Choroid plexus epithelial cell (primary cell): ENCODE measurements at regions not wholly inside any gene's neighbourhood (a gene's known extent, or its start where the extent isn't known, plus 50 kb on each side); places are given as distances from the start of the nearest gene placed in this dataset.

ENCODE experiments used
- DNase-seq: peaks from one replicate; pipeline ENCODE4 v3.0.0-alpha.2; 2010; ENCODE audit warnings: low read depth
- H3K4me3 ChIP-seq: 2 replicates; pipeline ENCODE4 v1.5.1; 2011; ENCODE audit warnings: low read depth, mild to moderate bottlenecking, control low read depth, low read length, moderate library complexity
- TF ChIP-seq, protein P1 (sequence below): conservative IDR thresholded peaks from 2 replicates; pipeline ENCODE4 v1.5.1; 2011; ENCODE audit warnings: low read depth, mild to moderate bottlenecking, control low read depth, inconsistent platforms, low read length, moderate library complexity

DNA sequence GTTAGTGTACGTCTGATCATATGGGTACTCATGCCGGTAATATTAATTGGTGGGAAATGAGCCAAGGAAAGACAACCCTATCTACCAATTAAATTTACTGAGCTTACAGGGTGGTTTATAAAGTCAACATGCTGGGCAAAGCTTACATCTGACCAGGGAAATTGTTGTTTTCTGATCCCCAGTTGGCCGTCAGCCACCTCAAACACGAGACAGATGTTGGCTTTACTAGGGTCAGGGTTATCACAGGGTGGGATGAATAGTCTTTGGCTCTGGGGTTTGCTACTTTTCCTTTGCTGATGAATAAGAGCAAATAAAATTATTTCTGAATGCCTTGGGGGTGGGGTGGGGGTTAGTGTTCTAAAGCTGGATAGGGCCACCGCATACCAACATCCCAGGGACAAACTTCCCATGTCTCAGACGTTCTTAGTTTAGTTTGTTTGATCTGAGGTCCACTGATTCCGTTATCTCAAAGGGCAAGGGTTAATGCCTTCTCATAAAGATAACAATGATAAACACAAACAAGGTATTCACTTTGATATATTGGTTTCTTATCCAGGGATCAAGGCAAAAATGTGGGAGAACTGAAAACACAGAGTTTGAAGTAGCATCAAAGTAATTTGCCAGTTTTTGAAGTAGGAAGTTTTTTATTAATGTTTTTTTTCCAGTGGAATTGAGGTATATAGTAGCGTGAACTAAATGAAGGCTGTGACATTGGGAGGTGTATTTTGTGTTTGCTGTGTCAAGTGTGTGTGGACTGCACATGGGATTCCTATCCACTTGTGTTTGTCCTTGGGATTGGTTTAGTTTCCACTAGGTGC lies 109.1 kb upstream of the RPS23 start:
- peak; percentile 87 for DNase-seq
- TF ChIP-seq, protein P1, sequence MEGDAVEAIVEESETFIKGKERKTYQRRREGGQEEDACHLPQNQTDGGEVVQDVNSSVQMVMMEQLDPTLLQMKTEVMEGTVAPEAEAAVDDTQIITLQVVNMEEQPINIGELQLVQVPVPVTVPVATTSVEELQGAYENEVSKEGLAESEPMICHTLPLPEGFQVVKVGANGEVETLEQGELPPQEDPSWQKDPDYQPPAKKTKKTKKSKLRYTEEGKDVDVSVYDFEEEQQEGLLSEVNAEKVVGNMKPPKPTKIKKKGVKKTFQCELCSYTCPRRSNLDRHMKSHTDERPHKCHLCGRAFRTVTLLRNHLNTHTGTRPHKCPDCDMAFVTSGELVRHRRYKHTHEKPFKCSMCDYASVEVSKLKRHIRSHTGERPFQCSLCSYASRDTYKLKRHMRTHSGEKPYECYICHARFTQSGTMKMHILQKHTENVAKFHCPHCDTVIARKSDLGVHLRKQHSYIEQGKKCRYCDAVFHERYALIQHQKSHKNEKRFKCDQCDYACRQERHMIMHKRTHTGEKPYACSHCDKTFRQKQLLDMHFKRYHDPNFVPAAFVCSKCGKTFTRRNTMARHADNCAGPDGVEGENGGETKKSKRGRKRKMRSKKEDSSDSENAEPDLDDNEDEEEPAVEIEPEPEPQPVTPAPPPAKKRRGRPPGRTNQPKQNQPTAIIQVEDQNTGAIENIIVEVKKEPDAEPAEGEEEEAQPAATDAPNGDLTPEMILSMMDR = no peak

DNA sequence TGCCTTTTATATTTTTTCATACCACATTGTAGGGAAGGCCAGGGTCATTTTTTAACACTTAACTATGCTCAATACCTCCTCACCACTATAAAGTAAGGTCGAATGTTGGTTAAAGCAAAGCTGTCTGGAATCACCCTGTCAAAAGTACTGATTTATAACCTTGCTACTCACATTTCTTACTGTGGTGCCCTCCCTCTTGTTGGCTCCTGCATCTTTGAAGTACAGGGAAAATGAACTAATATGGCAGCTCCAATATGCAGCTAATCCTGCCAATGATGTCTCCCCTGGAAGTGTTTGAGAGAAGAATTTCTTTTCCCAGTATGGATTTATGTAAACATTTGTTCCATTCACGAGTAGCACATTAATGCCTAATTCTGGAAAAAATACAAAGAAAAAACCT lies 108.4 kb upstream of the RPS23 start:
- TF ChIP-seq, protein P1 = no peak

More for the DNA sequence above, 109.1 kb upstream of the RPS23 start:
- H3K4me3 ChIP-seq = no peak overlapping the region

GRCh38 chr5:82384034-82384750 lies 106.0 kb upstream of the RPS23 start:
- DNase-seq = peak; percentile 48
- TF ChIP-seq, protein P1 = peak; percentile 1

More for the DNA sequence above, 108.4 kb upstream of the RPS23 start:
- no peak for DNase-seq
- no peak overlapping the region for H3K4me3 ChIP-seq

DNA sequence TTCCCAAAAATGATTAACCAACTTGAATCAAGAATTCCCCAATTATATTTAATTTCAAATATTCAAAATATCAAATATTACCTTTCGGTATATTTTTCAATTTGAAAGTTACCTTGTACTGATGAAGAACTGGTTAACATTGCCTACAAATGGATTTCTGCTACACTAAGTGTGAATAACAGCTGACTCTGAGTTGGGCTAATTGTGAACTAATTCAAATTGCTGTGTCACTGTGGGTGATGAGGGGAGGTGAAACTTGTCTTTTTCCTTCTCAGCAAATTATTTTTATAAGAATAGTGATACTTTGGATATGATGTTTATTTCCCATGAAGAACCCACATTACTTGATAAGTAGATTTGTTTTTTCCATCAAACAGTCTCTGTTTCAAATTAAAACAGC lies 103.4 kb upstream of the RPS23 start:
- TF ChIP-seq, protein P1 = no peak
- no peak for DNase-seq

More at GRCh38 chr5:82384034-82384750, 106.0 kb upstream of the RPS23 start:
- no peak overlapping the region for H3K4me3 ChIP-seq

GRCh38 chr5:82376307-82376706 lies 98.2 kb upstream of the RPS23 start:
- DNase-seq = no peak
- TF ChIP-seq, protein P1 = no peak
- no peak overlapping the region for H3K4me3 ChIP-seq

More for the DNA sequence above, 103.4 kb upstream of the RPS23 start:
- no peak overlapping the region for H3K4me3 ChIP-seq

DNA sequence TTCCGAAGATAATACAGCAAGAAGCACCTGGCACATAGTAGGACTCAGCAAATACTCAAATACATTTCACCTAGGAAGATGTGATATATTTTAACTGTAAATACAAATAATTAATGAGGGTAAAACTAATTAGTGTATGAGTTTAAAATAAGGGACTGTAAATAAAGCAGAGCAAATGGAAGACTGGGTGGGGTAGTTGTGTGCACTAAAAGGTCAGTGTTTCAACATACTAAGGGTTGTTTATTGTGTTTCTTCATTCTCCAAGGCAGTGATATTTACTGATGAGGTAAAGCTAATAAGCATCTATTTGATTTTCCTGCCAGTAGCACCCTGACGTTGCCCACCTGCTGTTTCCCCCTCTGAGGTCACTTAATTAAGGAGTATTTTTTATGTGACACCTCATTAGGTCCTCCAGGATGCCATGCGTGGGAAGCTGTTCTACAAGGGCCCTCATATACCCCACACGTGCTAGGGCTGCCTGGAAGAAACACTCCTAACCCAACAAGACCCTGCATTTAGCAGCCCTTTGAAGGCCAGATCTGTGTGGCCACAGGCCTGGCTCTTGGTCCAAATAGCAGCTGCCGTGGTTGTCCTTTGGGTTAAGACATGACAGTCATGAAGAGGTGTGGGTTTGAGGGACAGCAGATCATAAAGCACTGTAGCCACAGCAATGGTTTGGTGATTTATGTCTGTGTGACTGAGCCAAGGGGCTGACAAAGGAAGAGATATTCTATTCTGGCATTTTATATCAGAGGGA lies 97.5 kb upstream of the RPS23 start:
- H3K4me3 ChIP-seq = no peak overlapping the region
- TF ChIP-seq, protein P1 = no peak
- no peak for DNase-seq
